Mucosa of rectum (tissue), 2 donors: ENCODE measurements at regions not wholly inside any gene's neighbourhood (a gene's known extent, or its start where the extent isn't known, plus 50 kb on each side); places are given as distances from the start of the nearest gene placed in this dataset.
"Not testable (repeated sequence)": the region's sequence is repeated elsewhere in the genome, so short reads cannot be mapped to it uniquely, and the experiment has no call there.

Experiments used
- H3K27ac ChIP-seq, 2 donors: one replicate each; pipeline ENCODE4 v1.7.0; 2013; ENCODE audit warnings: inconsistent platforms in 2 of 2, low read depth in 2 of 2, low read length in 2 of 2
- H3K27me3 ChIP-seq, 2 donors: one replicate each; pipeline ENCODE4 v1.7.0; 2013; ENCODE audit warnings: low read length in 2 of 2; ENCODE audit not compliant: control insufficient read depth in 2 of 2, insufficient read depth in 2 of 2
- H3K36me3 ChIP-seq, 2 donors: one replicate each; pipeline ENCODE4 v1.7.0; 2013; ENCODE audit warnings: low read length in 2 of 2; ENCODE audit not compliant: control insufficient read depth in 2 of 2, insufficient read depth in 2 of 2
- H3K4me1 ChIP-seq, 2 donors: one replicate each; pipeline ENCODE4 v1.7.0; 2013; ENCODE audit warnings: low read length in 2 of 2, mild to moderate bottlenecking in 1 of 2; ENCODE audit not compliant: control insufficient read depth in 2 of 2, insufficient read depth in 2 of 2
- H3K4me3 ChIP-seq, 2 donors: one replicate each; pipeline ENCODE4 v1.7.0; 2013; ENCODE audit warnings: low read length in 2 of 2
- H3K9ac ChIP-seq, 2 donors: one replicate each; pipeline ENCODE4 v1.7.0; 2013; ENCODE audit warnings: low read length in 2 of 2, low read depth in 1 of 2, mild to moderate bottlenecking in 1 of 2
- H3K9me3 ChIP-seq, 2 donors: one replicate each; pipeline ENCODE4 v1.7.0; 2013; ENCODE audit warnings: low read length in 2 of 2; ENCODE audit not compliant: control insufficient read depth in 2 of 2
- donor health status: healthy.
- donor health status: Normal muscosa, but diverticular disease.

GRCh38 chr20:19866070-19866469, 108.0 kb downstream of the RIN2 start:
- H3K9ac ChIP-seq: no peak overlapping the region
- no peak overlapping the region for H3K27ac ChIP-seq
- no peaks in the 10 kb centered on the region for H3K9me3 ChIP-seq
- H3K4me3 ChIP-seq: no peak overlapping the region
- no peaks in the 10 kb centered on the region for H3K27me3 ChIP-seq
- no peaks in the 10 kb centered on the region for H3K36me3 ChIP-seq
- peaks cover 8 to 10% of the 10 kb centered on the region in 2 donors for H3K4me1 ChIP-seq

- Histone ChIP-seq H3K4me1 (peaks cover 4% of the 10 kb centered on the region in 2 donors), H3K4me3 (no peak overlapping the region), H3K27ac (no peak overlapping the region), H3K9ac (no peak overlapping the region), H3K9me3 (no peaks in the 10 kb centered on the region), H3K36me3 (peaks cover 0 to 4% of the 10 kb centered on the region in 2 donors), H3K27me3 (no peaks in the 10 kb centered on the region)
These were observed 109.0 kb downstream of the RIN2 start for GRCh38 chr20:19867074-19867473.

GRCh38 chr20:19867940-19868371, 109.9 kb downstream of the RIN2 start:
- H3K4me1 ChIP-seq: peaks cover 0 to 4% of the 10 kb centered on the region in 2 donors
- H3K9ac ChIP-seq: no peak overlapping the region
- peak overlapping the region in 1 of 2 donors; percentile 32 for H3K27ac ChIP-seq
- H3K27me3 ChIP-seq: no peaks in the 10 kb centered on the region
- peaks cover 0 to 6% of the 10 kb centered on the region in 2 donors for H3K36me3 ChIP-seq
- no peak overlapping the region for H3K4me3 ChIP-seq
- no peaks in the 10 kb centered on the region for H3K9me3 ChIP-seq

GRCh38 chr20:19868441-19868840, 110.4 kb downstream of the RIN2 start:
- H3K36me3 ChIP-seq: peaks cover 0 to 6% of the 10 kb centered on the region in 2 donors
- peaks cover 0 to 3% of the 10 kb centered on the region in 2 donors for H3K4me1 ChIP-seq
- no peak overlapping the region for H3K4me3 ChIP-seq
- H3K9me3 ChIP-seq: no peaks in the 10 kb centered on the region
- no peaks in the 10 kb centered on the region for H3K27me3 ChIP-seq
- H3K27ac ChIP-seq: no peak overlapping the region
- H3K9ac ChIP-seq: no peak overlapping the region

GRCh38 chr20:19872001-19872400, 113.9 kb downstream of the RIN2 start:
- no peaks in the 10 kb centered on the region for H3K27me3 ChIP-seq
- H3K36me3 ChIP-seq: peaks cover 0 to 6% of the 10 kb centered on the region in 2 donors
- no peak overlapping the region for H3K4me3 ChIP-seq
- no peak overlapping the region for H3K9ac ChIP-seq
- H3K4me1 ChIP-seq: peaks cover 2 to 3% of the 10 kb centered on the region in 2 donors
- no peak overlapping the region for H3K27ac ChIP-seq
- no peaks in the 10 kb centered on the region for H3K9me3 ChIP-seq

GRCh38 chr20:19874040-19874727, 116.1 kb downstream of the RIN2 start:
- H3K4me3 ChIP-seq: no peak overlapping the region
- H3K36me3 ChIP-seq: peaks cover 0 to 6% of the 10 kb centered on the region in 2 donors
- no peak overlapping the region for H3K27ac ChIP-seq
- H3K4me1 ChIP-seq: peaks cover 5 to 7% of the 10 kb centered on the region in 2 donors
- H3K9me3 ChIP-seq: no peaks in the 10 kb centered on the region
- no peak overlapping the region for H3K9ac ChIP-seq
- H3K27me3 ChIP-seq: no peaks in the 10 kb centered on the region

- no peaks in the 10 kb centered on the region for H3K9me3 ChIP-seq
- peaks cover 3 to 6% of the 10 kb centered on the region in 2 donors for H3K36me3 ChIP-seq
- H3K9ac ChIP-seq: no peak overlapping the region
- peaks cover 8 to 9% of the 10 kb centered on the region in 2 donors for H3K4me1 ChIP-seq
- H3K27ac ChIP-seq: peak overlapping the region; percentile 10 to 36
- H3K27me3 ChIP-seq: no peaks in the 10 kb centered on the region
- no peak overlapping the region for H3K4me3 ChIP-seq
These were observed 117.5 kb downstream of the RIN2 start for GRCh38 chr20:19875376-19876221.

- H3K4me3 ChIP-seq: no peak overlapping the region
- no peak overlapping the region for H3K9ac ChIP-seq
- H3K9me3 ChIP-seq: no peaks in the 10 kb centered on the region
- peaks cover 9 to 17% of the 10 kb centered on the region in 2 donors for H3K4me1 ChIP-seq
- no peaks in the 10 kb centered on the region for H3K27me3 ChIP-seq
- H3K27ac ChIP-seq: peak overlapping the region in 1 of 2 donors; percentile 2
- H3K36me3 ChIP-seq: peaks cover 3% of the 10 kb centered on the region in 2 donors
These were observed 118.9 kb downstream of the RIN2 start for GRCh38 chr20:19876828-19877460.

- peaks cover 9 to 24% of the 10 kb centered on the region in 2 donors for H3K4me1 ChIP-seq
- peak overlapping the region; percentile 68 to 83 for H3K27ac ChIP-seq
- not testable (repeated sequence) for H3K27me3 ChIP-seq, H3K4me3 ChIP-seq, H3K9me3 ChIP-seq, H3K36me3 ChIP-seq
- H3K9ac ChIP-seq: peak overlapping the region in 1 of 2 donors; percentile 36
These were observed 121.8 kb downstream of the RIN2 start for GRCh38 chr20:19879874-19880255.
